NCI-H2227 (cell line): ENCODE measurements at regions not wholly inside any gene's neighbourhood (a gene's known extent, or its start where the extent isn't known, plus 50 kb on each side); places are given as distances from the start of the nearest gene placed in this dataset.

Experiments used
- DNase-seq: peaks from one replicate; lab custom pipeline; 2025; ENCODE audit not compliant: unreplicated experiment; lab: John Stamatoyannopoulos, UW

DNA sequence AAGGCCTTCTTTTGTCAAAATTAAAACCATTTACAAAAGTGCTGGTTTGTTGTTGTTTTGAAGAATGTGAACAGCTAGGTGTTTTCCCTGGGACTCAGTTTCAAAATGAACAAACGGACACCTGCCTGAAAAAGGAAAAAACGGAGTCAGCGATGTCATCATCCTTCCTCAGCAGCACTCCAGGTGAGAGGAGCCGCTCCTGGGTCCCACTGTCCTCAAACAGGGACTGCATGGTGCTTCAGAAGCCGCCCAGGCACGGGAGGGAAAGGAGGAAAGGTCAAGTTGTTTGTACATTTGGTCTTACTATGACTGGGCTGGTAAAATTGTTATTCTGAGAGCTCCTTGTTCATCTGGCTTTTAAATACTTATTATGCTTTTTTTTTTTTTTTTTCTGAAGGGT lies 69.0 kb upstream of the ZSWIM6 start:
- peak; percentile 4 for DNase-seq

DNA sequence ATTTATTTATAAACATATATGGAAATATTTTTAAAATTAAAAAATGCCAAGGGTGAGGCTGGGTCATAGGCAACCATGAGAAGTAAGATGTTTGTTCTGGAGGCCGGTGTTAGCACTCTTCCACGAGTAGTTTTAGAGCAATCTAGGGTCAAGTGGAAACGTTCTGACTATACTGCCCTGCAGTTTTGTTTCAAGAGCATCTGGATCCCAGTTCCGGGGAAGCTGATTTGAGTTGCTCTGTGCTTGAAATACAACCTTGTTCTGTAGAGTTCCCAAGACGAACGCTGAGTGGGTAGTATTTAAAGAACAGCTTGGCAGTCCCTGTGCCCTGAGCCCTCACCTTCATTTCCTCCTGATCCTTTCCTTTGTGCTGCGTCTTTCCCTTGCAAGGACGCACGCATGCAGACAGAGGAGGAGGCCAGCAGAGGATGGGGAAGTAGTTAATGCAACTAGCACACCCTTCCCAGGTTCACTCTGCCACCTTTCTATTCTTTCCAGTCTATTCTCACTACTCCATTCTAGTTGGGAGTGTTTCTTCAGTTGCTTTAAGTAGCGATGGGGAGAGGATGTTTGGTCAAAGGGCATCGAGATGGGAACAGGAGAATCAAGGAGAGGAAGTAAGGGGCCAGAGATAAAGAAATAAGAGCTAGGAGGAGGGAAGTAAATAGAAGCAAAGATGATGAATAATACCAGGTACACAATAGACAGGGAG lies 68.3 kb upstream of the ZSWIM6 start:
- DNase-seq = peak; percentile 7

GRCh38 chr5:61264273-61264661 lies 67.8 kb upstream of the ZSWIM6 start:
- no peak for DNase-seq

DNA sequence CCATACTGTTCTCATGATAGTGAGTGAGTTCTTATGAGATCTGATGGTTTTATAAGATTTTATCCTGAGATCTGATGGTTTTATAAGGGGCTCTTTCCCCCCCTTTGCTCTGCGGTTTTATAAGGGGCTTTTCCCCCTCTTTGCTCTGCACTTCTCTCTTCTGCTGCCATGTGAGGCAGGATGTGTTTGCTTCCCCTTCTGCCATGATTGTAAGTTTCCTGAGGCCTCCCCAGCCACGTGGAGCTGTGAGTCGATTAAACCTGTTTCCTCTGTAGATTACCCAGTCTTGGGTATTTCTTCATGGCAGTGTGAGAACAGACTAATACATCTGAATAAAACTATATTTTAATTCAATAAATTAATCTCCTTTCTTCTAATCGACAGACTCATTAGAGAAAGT lies 64.9 kb upstream of the ZSWIM6 start:
- no peak for DNase-seq

DNA sequence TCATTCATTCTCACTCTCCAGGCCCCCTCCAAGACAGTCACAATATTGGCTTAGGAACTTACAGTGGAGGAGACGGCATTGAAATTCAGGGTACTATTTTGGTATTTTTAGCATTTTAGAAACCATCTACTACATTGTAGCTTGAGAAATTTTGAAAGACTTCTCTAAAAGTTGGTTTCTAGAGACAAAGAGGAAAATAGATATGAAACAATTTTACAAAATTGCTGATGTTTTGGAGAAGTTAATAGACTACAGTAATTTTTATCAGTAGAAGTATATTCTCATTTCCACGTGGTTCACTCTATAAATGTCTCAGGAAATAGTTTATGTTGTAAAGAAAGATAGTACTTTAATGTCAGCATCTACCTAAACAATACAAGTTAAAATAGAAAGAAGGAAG lies 63.2 kb upstream of the ZSWIM6 start:
- no peak for DNase-seq

GRCh38 chr5:61270510-61271165 lies 61.4 kb upstream of the ZSWIM6 start:
- DNase-seq = no peak

DNA sequence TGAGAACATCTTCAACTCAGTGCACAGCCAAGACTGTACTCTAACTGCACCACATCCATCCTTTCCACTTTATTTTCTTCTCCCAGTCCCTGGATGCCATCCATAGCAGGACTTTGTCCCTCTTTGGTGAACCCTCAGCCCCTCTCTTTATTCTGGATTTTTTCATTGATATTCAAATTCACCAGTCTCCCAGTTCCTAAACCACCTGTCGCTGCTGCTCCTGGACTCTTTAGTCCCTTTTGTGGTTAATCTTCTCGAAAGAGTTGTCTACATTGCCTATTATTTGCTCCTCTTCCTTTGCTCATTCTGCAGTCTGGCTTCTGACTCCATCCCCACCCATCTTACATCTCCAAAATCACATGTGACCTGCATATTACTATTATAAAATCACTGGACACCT lies 59.4 kb upstream of the ZSWIM6 start:
- no peak for DNase-seq

GRCh38 chr5:61273279-61273975 lies 58.6 kb upstream of the ZSWIM6 start:
- DNase-seq = no peak

DNA sequence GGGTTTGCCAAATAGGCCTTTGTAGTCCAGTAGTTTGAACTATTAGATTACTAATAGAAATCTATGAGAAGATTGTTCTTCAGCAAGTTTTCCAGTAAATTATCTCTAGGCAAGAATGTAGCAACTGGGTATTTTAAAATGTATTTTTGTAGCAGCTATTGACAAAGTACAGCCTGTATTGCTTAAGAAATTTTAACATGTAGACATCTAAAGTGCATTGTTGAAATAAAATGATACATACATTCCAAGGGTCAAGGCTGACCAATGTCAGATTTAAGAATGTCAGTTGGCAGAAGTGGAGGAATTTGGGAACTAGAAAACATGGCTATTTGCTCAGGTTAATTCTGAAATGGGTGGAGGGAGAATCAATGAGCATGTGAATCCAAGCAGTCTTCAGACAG lies 57.5 kb upstream of the ZSWIM6 start:
- no peak for DNase-seq

DNA sequence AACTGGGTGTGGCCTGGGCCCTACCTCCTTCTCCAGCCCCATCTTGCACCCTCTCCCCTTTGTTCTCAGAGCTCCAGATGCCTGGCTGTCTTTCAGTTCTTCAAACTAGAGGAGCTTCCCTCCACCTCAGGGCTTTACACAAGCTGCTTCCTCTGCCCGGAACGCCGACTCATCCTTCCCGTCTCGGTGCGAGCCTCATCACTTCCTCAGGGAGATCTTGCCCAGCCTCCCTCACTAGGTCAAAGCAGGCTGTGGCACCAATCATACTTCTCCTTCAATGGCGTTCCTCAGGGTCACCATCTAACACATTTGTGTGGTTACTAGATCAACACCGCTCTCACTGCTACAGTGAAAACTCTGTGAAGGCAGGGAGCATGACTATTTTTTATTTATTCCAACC lies 56.2 kb upstream of the ZSWIM6 start:
- no peak for DNase-seq

- no peak for DNase-seq
These were observed 54.9 kb upstream of the ZSWIM6 start for GRCh38 chr5:61277190-61277589.

GRCh38 chr5:61277781-61278180 lies 54.3 kb upstream of the ZSWIM6 start:
- no peak for DNase-seq

- no peak for DNase-seq
These were observed 52.3 kb upstream of the ZSWIM6 start for GRCh38 chr5:61279725-61280124.

- peak; percentile 15 for DNase-seq
These were observed 51.9 kb upstream of the ZSWIM6 start for GRCh38 chr5:61280205-61280604.

GRCh38 chr5:61280761-61281427 lies 51.2 kb upstream of the ZSWIM6 start:
- no peak for DNase-seq

GRCh38 chr5:61281686-61282085 lies 50.4 kb upstream of the ZSWIM6 start:
- DNase-seq = no peak
